Omental fat pad (tissue), 3 donors: ENCODE measurements at regions not wholly inside any gene's neighbourhood (a gene's known extent, or its start where the extent isn't known, plus 50 kb on each side); places are given as distances from the start of the nearest gene placed in this dataset.
"Not testable (repeated sequence)": the region's sequence is repeated elsewhere in the genome, so short reads cannot be mapped to it uniquely, and the experiment has no call there.

Experiments
- ATAC-seq: fragments of 150-250 bp; one replicate; pipeline ENCODE4 v1.9.1; 2016; ENCODE audit warnings: mild to moderate bottlenecking, moderate library complexity; ENCODE audit not compliant: low FRiP score
- DNase-seq: peaks from one replicate; pipeline ENCODE4 v3.0.0-alpha.2; 2019; ENCODE audit warnings: low spot score
- TF ChIP-seq, protein P1 (sequence below), 3 donors: fragments of 450-650 bp; IDR thresholded peaks; one replicate each; pipeline ENCODE4 v1.5.1; 2016 to 2017; ENCODE audit warnings: antibody characterized with exemption in 3 of 3, mild to moderate bottlenecking in 3 of 3, moderate library complexity in 2 of 3

DNA sequence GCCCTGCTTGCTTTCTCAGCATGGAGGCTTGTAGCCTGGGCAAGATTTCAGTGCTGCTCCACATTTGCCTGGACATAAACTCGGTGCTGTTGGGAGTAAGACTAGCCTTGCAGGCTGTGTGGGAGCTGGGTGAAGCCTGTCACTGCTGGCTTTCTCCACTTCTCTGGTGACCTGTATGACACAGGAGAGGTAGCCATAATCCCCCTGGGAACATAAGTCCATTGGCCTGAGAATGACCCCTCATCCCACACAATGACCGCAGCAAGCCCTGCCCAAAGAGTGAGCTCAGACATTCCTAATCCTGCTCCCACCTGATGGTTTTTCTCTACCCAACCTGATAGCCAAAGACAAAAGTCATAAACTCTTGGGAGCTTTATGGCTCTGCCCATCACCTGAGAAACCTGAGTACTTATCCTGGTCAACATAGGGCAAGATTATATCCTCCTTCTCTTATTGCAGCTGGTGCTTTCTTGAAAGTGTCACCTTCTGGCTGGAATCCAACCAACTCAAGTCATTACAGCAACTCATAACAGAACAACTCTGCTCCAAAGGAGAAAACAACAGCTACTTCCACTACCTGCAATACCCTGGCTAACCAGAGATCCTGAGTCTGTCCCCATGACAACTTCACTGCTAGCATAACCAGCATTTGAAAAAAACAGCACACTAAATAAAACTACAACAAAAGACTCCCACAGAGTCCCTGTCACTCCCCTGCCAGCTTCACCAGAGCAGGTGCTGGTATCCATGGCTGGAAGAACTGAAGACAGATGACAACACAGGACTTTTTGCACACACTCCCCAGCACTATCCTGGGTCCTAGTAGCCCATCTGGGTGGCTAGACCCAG is 834.4 kb upstream of the DDX18 start:
- no peak for ATAC-seq
- no peak for DNase-seq
- TF ChIP-seq, protein P1, sequence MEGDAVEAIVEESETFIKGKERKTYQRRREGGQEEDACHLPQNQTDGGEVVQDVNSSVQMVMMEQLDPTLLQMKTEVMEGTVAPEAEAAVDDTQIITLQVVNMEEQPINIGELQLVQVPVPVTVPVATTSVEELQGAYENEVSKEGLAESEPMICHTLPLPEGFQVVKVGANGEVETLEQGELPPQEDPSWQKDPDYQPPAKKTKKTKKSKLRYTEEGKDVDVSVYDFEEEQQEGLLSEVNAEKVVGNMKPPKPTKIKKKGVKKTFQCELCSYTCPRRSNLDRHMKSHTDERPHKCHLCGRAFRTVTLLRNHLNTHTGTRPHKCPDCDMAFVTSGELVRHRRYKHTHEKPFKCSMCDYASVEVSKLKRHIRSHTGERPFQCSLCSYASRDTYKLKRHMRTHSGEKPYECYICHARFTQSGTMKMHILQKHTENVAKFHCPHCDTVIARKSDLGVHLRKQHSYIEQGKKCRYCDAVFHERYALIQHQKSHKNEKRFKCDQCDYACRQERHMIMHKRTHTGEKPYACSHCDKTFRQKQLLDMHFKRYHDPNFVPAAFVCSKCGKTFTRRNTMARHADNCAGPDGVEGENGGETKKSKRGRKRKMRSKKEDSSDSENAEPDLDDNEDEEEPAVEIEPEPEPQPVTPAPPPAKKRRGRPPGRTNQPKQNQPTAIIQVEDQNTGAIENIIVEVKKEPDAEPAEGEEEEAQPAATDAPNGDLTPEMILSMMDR (IDR thresholded peaks at IDR 0.05), result no peak

DNA sequence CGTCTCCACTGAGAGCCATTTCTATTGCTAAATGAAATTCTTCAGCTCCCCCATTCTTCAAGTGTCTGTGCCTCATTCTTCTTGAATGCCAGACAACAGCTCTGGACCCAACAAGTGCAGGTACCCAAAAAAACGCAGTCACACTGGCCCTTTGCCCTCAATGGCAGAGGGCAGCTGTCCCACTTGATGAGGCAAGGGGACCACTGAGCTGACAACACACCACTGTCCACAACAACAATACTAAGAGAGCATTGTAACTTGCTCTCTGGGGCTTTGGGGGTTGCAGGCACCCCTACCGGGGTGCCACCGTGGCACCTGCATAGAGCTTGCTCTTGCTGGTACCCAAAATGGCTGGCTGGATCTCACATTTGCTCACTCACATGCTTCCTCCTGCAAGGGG is 827.0 kb upstream of the DDX18 start:
- TF ChIP-seq, protein P1 (IDR thresholded peaks at IDR 0.05), result no peak
- DNase-seq (no peak), ATAC-seq (no peak)

DNA sequence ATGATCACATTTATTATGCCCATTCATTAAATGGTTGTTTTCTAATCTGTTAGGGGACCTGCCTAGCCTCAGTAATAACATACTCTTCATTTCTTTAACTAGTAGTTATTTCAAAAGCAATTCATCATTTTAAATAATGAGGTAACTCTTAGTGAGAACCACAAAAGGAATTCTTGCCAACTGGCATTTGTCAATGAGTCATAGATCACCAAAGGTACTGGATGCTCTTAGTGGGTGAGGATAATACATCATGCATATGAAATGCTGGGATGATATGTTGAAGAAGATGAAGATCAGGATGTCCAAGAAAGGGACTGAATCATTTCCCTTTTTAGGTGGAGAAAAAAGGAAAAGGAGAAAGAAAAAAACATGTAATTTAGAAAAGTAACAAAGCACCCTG is 826.2 kb upstream of the DDX18 start:
- DNase-seq (no peak), ATAC-seq (no peak)
- TF ChIP-seq, protein P1 (IDR thresholded peaks at IDR 0.05), result no peak

DNA sequence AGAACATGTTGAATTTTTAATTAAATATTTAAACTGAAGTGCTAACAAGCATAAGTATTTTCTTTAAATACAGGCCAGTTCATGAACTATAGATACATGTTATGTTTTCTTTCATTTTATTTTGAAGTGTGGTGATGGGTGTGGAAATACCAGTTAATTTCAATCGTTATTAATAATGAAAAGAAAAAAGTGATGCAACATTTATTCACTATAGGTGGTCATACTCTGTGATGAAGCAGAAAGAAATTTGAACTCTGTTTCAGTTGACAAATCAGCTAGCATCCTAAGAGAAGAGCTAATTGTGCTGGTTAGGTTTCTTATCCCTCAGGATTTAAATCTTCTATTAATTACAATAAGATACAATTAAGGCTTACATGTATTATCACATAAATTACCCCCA is 795.1 kb upstream of the DDX18 start:
- TF ChIP-seq, protein P1 (IDR thresholded peaks at IDR 0.05), result no peak
- ATAC-seq, result no peak
- DNase-seq, result no peak

DNA sequence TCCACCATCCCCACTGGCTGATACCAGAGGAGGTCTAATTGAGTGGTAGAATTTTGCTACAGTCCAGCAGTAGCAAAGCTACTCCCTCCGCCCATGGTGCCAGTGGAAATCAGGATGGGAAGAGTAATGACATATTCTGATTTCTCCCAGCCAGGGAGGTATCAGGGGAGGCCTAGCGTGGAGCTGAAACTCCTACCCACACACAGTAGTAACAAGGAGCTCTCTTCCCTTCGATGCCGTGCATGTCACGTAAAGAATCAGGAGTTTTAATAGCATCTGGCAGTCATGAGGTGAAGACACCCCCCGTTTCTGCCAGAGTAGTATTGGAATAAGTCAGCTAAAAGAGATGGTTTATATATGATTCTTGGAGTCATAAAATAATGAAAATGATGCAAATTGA is 786.8 kb upstream of the DDX18 start:
- DNase-seq (no peak), ATAC-seq (no peak)
- TF ChIP-seq, protein P1 (IDR thresholded peaks at IDR 0.05), result no peak

DNA sequence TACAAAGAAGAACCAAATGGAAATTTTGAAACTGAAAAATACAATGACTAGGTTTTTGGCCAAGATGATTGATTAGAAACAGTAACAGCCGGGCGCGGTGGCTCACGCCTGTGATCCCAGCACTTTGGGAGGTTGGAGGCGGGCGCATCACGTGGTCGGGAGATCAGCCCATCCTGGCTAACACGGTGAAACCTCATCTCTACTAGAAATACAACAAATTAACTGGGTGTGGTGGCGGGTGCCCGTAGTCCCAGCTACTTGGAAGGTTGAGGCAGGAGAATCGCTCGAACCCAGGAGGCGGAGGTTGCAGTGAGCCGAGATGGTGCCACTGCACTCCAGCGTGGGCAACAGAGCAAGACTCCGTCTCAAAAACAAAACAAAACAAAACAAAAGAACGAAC is 785.8 kb upstream of the DDX18 start:
- not testable (repeated sequence) for DNase-seq, ATAC-seq

DNA sequence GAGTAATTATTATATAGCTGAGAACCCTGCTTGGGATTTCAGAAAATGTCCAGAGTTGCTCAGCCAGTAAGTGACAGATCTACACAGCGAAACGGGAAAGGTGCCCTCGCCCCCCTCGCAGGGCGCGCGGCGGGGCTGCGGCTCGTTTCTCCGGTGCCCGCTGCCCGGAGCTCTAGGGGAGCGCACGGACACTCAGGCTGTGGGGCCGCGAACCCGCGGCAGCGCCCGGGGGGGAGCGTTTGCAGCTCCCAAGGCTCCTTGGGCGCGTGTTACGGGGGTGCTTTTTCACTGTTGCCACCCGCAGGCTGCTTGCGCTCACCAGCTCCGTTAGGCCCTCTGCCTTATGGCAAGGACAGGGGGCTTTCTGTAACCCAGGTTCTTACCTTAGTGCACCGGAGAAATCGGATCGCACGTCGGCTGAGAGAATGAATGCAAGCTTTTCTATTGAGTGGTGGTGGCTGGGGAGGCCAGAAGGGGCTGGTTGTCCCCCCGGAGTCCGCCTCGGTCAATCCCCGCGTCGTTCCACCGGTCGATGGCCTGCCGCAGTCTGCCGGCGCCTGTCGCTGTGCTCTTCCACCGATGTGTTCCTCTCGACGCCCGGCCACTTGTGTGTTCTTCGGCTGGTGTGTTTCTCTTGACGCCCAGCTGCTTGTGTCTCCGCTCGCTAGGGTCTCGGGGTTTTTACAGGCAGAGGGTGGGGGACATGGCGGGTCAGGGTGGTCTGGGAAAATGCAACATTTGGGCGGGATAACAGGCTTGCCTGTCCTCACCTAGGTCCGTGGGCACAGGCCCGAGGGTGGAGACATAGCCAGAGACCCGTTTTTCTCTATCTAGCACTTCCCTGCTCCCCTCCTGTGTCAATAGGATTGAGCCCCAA is 758.8 kb upstream of the DDX18 start:
- DNase-seq (no peak), ATAC-seq (no peak)
- TF ChIP-seq, protein P1 (IDR thresholded peaks at IDR 0.05), result no peak
